Colonic mucosa (tissue), 4 donors: ENCODE measurements at regions not wholly inside any gene's neighbourhood (a gene's known extent, or its start where the extent isn't known, plus 50 kb on each side); places are given as distances from the start of the nearest gene placed in this dataset.

Experiments used
- DNase-seq: peaks from one replicate; pipeline ENCODE4 v3.0.0-alpha.2; 2020
- H3K27ac ChIP-seq: fragments of 200-600 bp; one replicate; pipeline ENCODE4 v1.8.0; 2021
- H3K27me3 ChIP-seq: fragments of 200-600 bp; one replicate; pipeline ENCODE4 v1.8.0; 2021
- H3K36me3 ChIP-seq: fragments of 200-600 bp; one replicate; pipeline ENCODE4 v1.8.0; 2021
- H3K4me1 ChIP-seq: fragments of 200-600 bp; one replicate; pipeline ENCODE4 v1.8.0; 2021; ENCODE audit warnings: mild to moderate bottlenecking
- H3K4me3 ChIP-seq: fragments of 200-600 bp; one replicate; pipeline ENCODE4 v1.8.0; 2021
- H3K9ac ChIP-seq, 2 donors: one replicate each; pipeline ENCODE4 v1.7.0; 2013; ENCODE audit warnings: control low read depth in 2 of 2, low read depth in 2 of 2, low read length in 2 of 2
- H3K9me3 ChIP-seq: fragments of 200-600 bp; one replicate; pipeline ENCODE4 v1.8.0; 2021
- CTCF ChIP-seq: fragments of 200-600 bp; IDR thresholded peaks from one replicate; pipeline ENCODE4 v1.8.0; 2022; ENCODE audit warnings: antibody characterized with exemption, mild to moderate bottlenecking
- intact Hi-C: fragments of 100-400 bp; cut with DNase I; formaldehyde crosslinking; loops from one replicate; pipeline ENCODE4 v1.14.1; 2022
- donor health status: healthy.
- donor health status: DM: no; HTN: no; CAD: no.
- donor health status: DM: no; HTN: no; CAD: no.

- no peak for TF ChIP-seq CTCF
- H3K4me3 ChIP-seq: no peak overlapping the region
- H3K36me3 ChIP-seq: no peaks in the 10 kb centered on the region
Observed at GRCh38 chr2:122319539-122320132, 564.2 kb downstream of the TSN start.

GRCh38 chr2:122322815-122323214, 567.4 kb downstream of the TSN start:
- H3K9me3 ChIP-seq: no peaks in the 10 kb centered on the region
- H3K4me1 ChIP-seq: no peaks in the 10 kb centered on the region
- no peak overlapping the region for H3K9ac ChIP-seq
- H3K27ac ChIP-seq: no peak overlapping the region
- no peak overlapping the region for H3K4me3 ChIP-seq
- no peaks in the 10 kb centered on the region for H3K36me3 ChIP-seq
- DNase-seq: no peak
- TF ChIP-seq CTCF: no peak
- intact Hi-C loops: no loop called here
- no peaks in the 10 kb centered on the region for H3K27me3 ChIP-seq

More at GRCh38 chr2:122319539-122320132, 564.2 kb downstream of the TSN start:
- Histone ChIP-seq H3K27ac (no peak overlapping the region), H3K4me1 (no peaks in the 10 kb centered on the region), H3K9ac (no peak overlapping the region), H3K27me3 (no peaks in the 10 kb centered on the region), H3K9me3 (no peaks in the 10 kb centered on the region)
- intact Hi-C loops: no loop called here
- DNase-seq: no peak

GRCh38 chr2:122323927-122324326, 568.5 kb downstream of the TSN start:
- intact Hi-C loops: no loop called here
- TF ChIP-seq CTCF: no peak
- no peak overlapping the region for H3K9ac ChIP-seq
- H3K36me3 ChIP-seq: no peaks in the 10 kb centered on the region
- no peaks in the 10 kb centered on the region for H3K9me3 ChIP-seq
- H3K4me3 ChIP-seq: no peak overlapping the region
- no peak overlapping the region for H3K27ac ChIP-seq
- H3K4me1 ChIP-seq: no peaks in the 10 kb centered on the region
- no peaks in the 10 kb centered on the region for H3K27me3 ChIP-seq
- no peak for DNase-seq

GRCh38 chr2:122326471-122326870, 571.0 kb downstream of the TSN start:
- no peak for TF ChIP-seq CTCF
- H3K9ac ChIP-seq: no peak overlapping the region
- intact Hi-C loops: no loop called here

GRCh38 chr2:122328816-122329215, 573.4 kb downstream of the TSN start:
- no peak overlapping the region for H3K27ac ChIP-seq
- TF ChIP-seq CTCF: no peak

More at GRCh38 chr2:122326471-122326870, 571.0 kb downstream of the TSN start:
- no peaks in the 10 kb centered on the region for H3K9me3 ChIP-seq
- no peak overlapping the region for H3K4me3 ChIP-seq
- DNase-seq: no peak
- H3K27ac ChIP-seq: no peak overlapping the region
- H3K36me3 ChIP-seq: no peaks in the 10 kb centered on the region
- no peaks in the 10 kb centered on the region for H3K27me3 ChIP-seq
- no peaks in the 10 kb centered on the region for H3K4me1 ChIP-seq

More at GRCh38 chr2:122328816-122329215, 573.4 kb downstream of the TSN start:
- Histone ChIP-seq H3K4me3 (no peak overlapping the region), H3K9ac (no peak overlapping the region), H3K27me3 (no peaks in the 10 kb centered on the region), H3K4me1 (no peaks in the 10 kb centered on the region), H3K36me3 (no peaks in the 10 kb centered on the region), H3K9me3 (no peaks in the 10 kb centered on the region)
- intact Hi-C loops: no loop called here
- no peak for DNase-seq
